Ishikawa (cell line): ENCODE measurements at regions not wholly inside any gene's neighbourhood (a gene's known extent, or its start where the extent isn't known, plus 50 kb on each side); places are given as distances from the start of the nearest gene placed in this dataset.

Source experiments
- CREB1 ChIP-seq: IDR thresholded peaks from 2 replicates; pipeline ENCODE4 v1.6.1; 2012; ENCODE audit warnings: low read depth
- EGR1 ChIP-seq: IDR thresholded peaks from 2 replicates; pipeline ENCODE4 v1.6.1; 2012
- EP300 ChIP-seq: IDR thresholded peaks from 2 replicates; pipeline ENCODE4 v1.6.1; 2012; ENCODE audit warnings: borderline replicate concordance
- FOXM1 ChIP-seq: IDR thresholded peaks from 2 replicates; pipeline ENCODE4 v1.6.1; 2012; ENCODE audit warnings: low read depth, borderline replicate concordance
- MAX ChIP-seq: IDR thresholded peaks from 2 replicates; pipeline ENCODE4 v1.6.1; 2012
- RAD21 ChIP-seq: IDR thresholded peaks from 2 replicates; pipeline ENCODE4 v1.6.1; 2012; ENCODE audit warnings: low read depth
- REST ChIP-seq: IDR thresholded peaks from 2 replicates; pipeline ENCODE4 v1.6.1; 2012; ENCODE audit warnings: low read depth, mild to moderate bottlenecking
- TAF1 ChIP-seq: IDR thresholded peaks from 2 replicates; pipeline ENCODE4 v1.6.1; 2012; ENCODE audit warnings: low read depth, mild to moderate bottlenecking
- TCF12 ChIP-seq: IDR thresholded peaks from 2 replicates; pipeline ENCODE4 v1.6.1; 2012; ENCODE audit warnings: low read depth
- TEAD4 ChIP-seq: IDR thresholded peaks from 2 replicates; pipeline ENCODE4 v1.6.1; 2012
- USF1 ChIP-seq: IDR thresholded peaks from 2 replicates; pipeline ENCODE4 v1.6.1; 2012
- YY1 ChIP-seq: IDR thresholded peaks from 2 replicates; pipeline ENCODE4 v1.6.1; 2012; ENCODE audit warnings: low read depth
- ZBTB7A ChIP-seq: IDR thresholded peaks from 2 replicates; pipeline ENCODE4 v1.6.1; 2012; ENCODE audit warnings: low read depth

DNA sequence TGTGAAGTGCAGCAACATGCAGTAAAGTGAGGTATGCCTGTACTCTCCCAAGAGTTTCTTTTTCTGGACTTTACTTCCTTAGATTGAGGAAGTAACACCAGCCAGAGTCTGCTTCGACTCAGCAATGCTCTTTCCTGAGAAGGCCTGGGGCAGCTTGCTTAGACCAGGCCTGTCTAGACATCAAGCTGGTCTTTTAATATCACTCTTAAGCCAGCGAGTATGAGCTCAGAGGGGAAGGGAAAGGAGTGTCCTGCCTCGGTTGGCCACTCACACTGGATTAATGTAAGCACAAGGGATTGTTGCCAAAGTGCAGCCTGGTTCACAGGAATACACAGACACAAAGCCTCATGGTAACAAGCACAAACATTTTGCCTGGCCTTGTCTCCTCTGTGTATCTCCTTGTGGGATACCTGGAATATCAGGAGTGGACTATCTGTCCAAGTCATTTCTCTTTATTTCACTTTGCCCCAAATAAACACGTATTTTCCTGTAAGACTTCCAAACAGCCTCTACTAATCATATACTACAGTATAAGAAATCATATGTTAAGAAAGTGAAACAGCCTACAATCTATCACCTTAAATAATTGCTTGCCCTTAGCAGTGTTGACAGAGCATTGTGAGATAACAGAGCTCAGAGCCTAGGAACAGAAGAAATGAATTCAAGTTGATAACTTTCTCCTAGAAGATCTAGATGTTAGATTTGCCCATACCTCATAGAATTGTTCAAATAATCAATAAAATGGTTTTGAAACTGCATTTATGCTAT lies 121.2 kb upstream of the DAAM1 start:
- no peak for TF ChIP-seq USF1
- no peak for TF ChIP-seq YY1
- TF ChIP-seq EP300 = no peak
- no peak for TF ChIP-seq REST
- TF ChIP-seq FOXM1 = no peak
- TF ChIP-seq CREB1 = no peak
- no peak for TF ChIP-seq RAD21
- TF ChIP-seq MAX = no peak
- no peak for TF ChIP-seq ZBTB7A
- TF ChIP-seq TCF12 = no peak
- no peak for TF ChIP-seq TEAD4
- no peak for TF ChIP-seq TAF1
- no peak for TF ChIP-seq EGR1
